Epithelial cell of proximal tubule (primary cell): ENCODE measurements at regions not wholly inside any gene's neighbourhood (a gene's known extent, or its start where the extent isn't known, plus 50 kb on each side); places are given as distances from the start of the nearest gene placed in this dataset.

Experiments used
- DNase-seq: peaks from one replicate; pipeline ENCODE4 v3.0.0-alpha.2; 2011; ENCODE audit warnings: low read depth
- H3K4me3 ChIP-seq: 2 replicates; pipeline ENCODE4 v1.5.1; 2011; ENCODE audit warnings: low read depth, mild to moderate bottlenecking, low read length
- CTCF ChIP-seq: conservative IDR thresholded peaks from 2 replicates; pipeline ENCODE4 v1.5.1; 2012; ENCODE audit warnings: low read depth, mild to moderate bottlenecking, low read length

DNA sequence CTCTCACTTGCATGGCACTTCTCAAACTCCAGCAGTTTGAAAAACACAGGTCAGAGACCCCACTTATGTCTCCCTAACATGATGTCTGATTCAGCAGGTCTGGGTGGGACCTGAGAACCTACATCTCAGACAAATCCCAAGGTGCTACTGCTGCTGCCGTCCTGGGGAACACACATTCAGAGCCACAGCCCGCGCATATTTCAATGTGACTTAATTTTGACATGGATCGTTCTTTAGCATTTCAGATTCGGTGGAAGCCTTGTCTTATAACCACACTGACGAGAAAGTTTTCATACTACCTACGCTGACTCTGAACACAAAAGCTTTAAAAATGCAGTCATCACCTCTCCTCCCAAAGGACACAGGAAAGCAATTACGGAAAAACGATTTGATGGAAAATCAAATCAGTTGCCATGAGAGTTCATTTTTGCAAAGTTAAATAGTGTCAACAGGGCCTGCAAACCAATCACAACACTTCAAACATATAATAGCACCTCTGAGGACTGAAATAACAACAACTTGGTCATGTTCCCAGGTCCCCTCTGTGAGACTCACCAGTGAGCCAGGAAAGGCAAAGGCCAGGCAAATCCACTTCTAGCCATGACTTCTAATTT lies 132.6 kb downstream of the SHANK2 start:
- no peak overlapping the region for H3K4me3 ChIP-seq
- TF ChIP-seq CTCF: no peak
- no peak for DNase-seq

DNA sequence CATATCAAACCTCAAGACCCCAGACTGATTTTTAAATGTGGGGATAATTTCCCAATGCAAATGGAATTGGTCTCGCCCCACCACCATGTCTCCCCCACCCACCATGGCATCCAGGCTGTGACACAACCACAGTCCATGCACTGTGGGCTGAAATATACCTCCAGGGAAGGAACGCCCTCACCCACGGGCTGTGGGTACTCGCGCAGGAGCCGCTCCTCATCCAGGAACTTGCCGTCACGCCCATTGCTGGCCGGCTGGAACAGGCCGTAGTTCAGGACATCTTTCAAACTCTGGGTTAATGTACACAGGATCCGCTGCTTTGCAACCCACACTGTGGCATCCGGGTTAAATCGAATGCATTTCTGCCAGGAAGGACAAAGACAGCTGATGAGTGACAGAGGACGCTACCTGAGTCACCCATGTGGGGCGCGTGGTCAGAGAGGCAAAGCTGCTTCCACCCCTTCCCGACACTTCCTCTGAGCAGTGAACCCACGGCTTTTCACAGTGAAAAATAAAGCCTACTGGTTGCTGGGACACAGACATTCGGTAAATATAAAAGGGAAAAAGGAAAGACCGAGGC lies 133.6 kb downstream of the SHANK2 start:
- peak; percentile 54 for DNase-seq
- H3K4me3 ChIP-seq: peak overlapping the region; percentile 4
- no peak for TF ChIP-seq CTCF

GRCh38 chr11:71117311-71117710 lies 135.1 kb downstream of the SHANK2 start:
- DNase-seq: no peak

DNA sequence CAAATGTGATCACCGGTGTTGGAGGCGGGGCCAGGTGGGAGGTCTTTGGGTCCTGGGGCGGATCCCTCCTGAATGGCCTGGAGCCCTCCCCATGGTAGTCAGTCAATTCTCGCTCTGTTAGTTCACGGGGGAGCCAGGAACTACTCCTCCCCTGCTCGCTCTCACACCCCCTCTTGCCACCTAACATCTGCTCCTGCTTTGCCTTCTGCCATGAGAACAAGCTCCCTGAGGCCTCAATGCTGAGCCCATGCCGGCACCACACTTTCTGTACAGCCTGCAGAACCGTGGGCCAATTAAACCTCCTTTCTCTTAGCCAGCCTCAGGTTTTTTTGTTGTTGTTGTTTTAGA lies 135.7 kb downstream of the SHANK2 start:
- DNase-seq: no peak
- no peak for TF ChIP-seq CTCF
- H3K4me3 ChIP-seq: no peak overlapping the region

More at GRCh38 chr11:71117311-71117710, 135.1 kb downstream of the SHANK2 start:
- no peak for TF ChIP-seq CTCF
- H3K4me3 ChIP-seq: no peak overlapping the region

GRCh38 chr11:71115770-71116692 lies 136.3 kb downstream of the SHANK2 start:
- no peak overlapping the region for H3K4me3 ChIP-seq
- no peak for TF ChIP-seq CTCF
- DNase-seq: no peak

DNA sequence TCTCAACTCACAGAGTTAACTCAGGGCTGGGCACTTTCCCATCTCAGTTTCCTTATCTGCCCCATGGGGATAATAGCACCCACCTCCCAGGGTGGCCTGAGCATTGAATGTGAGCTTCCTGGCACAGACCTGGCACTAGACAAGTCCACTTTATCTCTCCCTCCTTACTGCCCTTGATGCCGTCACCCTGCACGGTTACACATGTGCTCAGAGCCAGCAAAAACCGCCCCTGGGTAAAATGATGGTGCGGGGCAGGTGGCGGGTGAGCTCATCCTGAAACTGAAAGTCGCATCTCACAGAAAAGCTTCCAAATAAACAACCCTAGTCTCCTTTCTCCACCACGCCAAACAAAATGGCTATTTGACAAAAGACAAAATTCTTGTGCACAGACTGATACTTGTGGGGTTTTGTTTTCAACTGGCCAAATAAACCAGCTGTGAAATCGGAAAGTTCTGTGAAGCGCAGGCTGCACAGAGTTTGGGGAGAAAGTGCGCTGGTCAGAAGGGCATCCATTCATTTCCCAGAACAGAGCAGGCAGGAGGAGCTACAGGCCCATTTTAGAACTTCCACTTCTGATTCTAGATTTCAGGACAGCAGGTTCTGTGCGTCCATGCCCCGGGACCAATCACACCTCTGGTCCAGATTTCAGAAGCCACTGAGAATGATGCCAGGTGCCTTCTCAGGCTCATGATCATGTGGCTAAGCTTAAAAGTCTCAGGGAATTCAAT lies 138.1 kb downstream of the SHANK2 start:
- H3K4me3 ChIP-seq: no peak overlapping the region

More for the DNA sequence above, 138.1 kb downstream of the SHANK2 start:
- TF ChIP-seq CTCF: no peak
- DNase-seq: no peak
